GM18873 (cell line): ENCODE measurements at regions not wholly inside any gene's neighbourhood (a gene's known extent, or its start where the extent isn't known, plus 50 kb on each side); places are given as distances from the start of the nearest gene placed in this dataset.
"Not testable (repeated sequence)": the region's sequence is repeated elsewhere in the genome, so short reads cannot be mapped to it uniquely, and the experiment has no call there.

Source experiments
- ATAC-seq: cut with Tn5 transposase; IDR thresholded peaks from one replicate; pipeline ENCODE4 v1.9.1; 2021; ENCODE audit warnings: mild to moderate bottlenecking, moderate library complexity, moderate number of reproducible peaks; ENCODE audit not compliant: unreplicated experiment, low FRiP score

GRCh38 chr2:3899536-3900155, 196.3 kb downstream of the DCDC2C start:
- no peak for ATAC-seq

GRCh38 chr2:3902131-3902530, 198.8 kb downstream of the DCDC2C start:
- ATAC-seq: no peak

GRCh38 chr2:3904061-3904460, 200.7 kb downstream of the DCDC2C start:
- ATAC-seq: no peak

GRCh38 chr2:3908498-3908897, 205.1 kb downstream of the DCDC2C start:
- ATAC-seq: not testable (repeated sequence)

- no peak for ATAC-seq
Measured at GRCh38 chr2:3911882-3912455, 208.6 kb downstream of the DCDC2C start.

- no peak for ATAC-seq
Measured at GRCh38 chr2:3913166-3913565, 209.8 kb downstream of the DCDC2C start.

- ATAC-seq: no peak
Measured at GRCh38 chr2:3914241-3914640, 210.9 kb downstream of the DCDC2C start.

GRCh38 chr2:3927031-3927430, 223.7 kb downstream of the DCDC2C start:
- no peak for ATAC-seq

GRCh38 chr2:3929374-3929773, 226.0 kb downstream of the DCDC2C start:
- ATAC-seq: no peak

GRCh38 chr2:3930246-3930645, 226.9 kb downstream of the DCDC2C start:
- ATAC-seq: no peak

- no peak for ATAC-seq
Measured at GRCh38 chr2:3940661-3941060, 237.3 kb downstream of the DCDC2C start.

GRCh38 chr2:3942841-3943240, 239.5 kb downstream of the DCDC2C start:
- no peak for ATAC-seq

GRCh38 chr2:3944071-3944470, 240.7 kb downstream of the DCDC2C start:
- no peak for ATAC-seq

GRCh38 chr2:3944841-3945240, 241.5 kb downstream of the DCDC2C start:
- ATAC-seq: no peak

GRCh38 chr2:3948191-3948590, 244.8 kb downstream of the DCDC2C start:
- no peak for ATAC-seq

GRCh38 chr2:3951131-3951954, 248.0 kb downstream of the DCDC2C start:
- no peak for ATAC-seq

- no peak for ATAC-seq
Measured at GRCh38 chr2:3952866-3953516, 249.6 kb downstream of the DCDC2C start.

- ATAC-seq: no peak
Measured at GRCh38 chr2:3954261-3954660, 250.9 kb downstream of the DCDC2C start.

GRCh38 chr2:3956406-3956805, 253.0 kb downstream of the DCDC2C start:
- ATAC-seq: no peak

- no peak for ATAC-seq
Measured at GRCh38 chr2:3956892-3957291, 253.5 kb downstream of the DCDC2C start.

GRCh38 chr2:3958465-3958864, 255.1 kb downstream of the DCDC2C start:
- ATAC-seq: no peak
